ENCODE measurements at regions not wholly inside any gene's neighbourhood (a gene's known extent, or its start where the extent isn't known, plus 50 kb on each side); places are given as distances from the start of the nearest gene placed in this dataset.

GRCh38 chr2:40037303-40037702 lies 258.2 kb upstream of the THUMPD2 start:
- no peak overlapping the region for H3K9ac ChIP-seq (replicated peaks in 1 of 4; ENCODE audit: extremely low read depth in 1 of 4, low read depth in 3 of 4, low read length in 3 of 4)
- no peak overlapping the region for H3K4me2 ChIP-seq (ENCODE audit: insufficient read depth in 1 of 2, low read depth in 2 of 2, low read length in 2 of 2)
- H3K23me2 ChIP-seq (ENCODE audit: low read depth, low read length), result no peaks in the 10 kb centered on the region
- H2BK20ac ChIP-seq (ENCODE audit: low read length), result no peak overlapping the region
- ChIA-PET POLR2A (ENCODE audit: partially characterized antibody) (no interaction called here), CTCF (ENCODE audit: partially characterized antibody) (no interaction called here)
- no peak overlapping the region for H3K4me3 ChIP-seq (ENCODE audit: extremely low read depth in 1 of 4, insufficient read depth in 2 of 4, low read depth in 3 of 4, low read length in 4 of 4)
- no peaks in the 10 kb centered on the region for H4K20me1 ChIP-seq (replicated peaks in 1 of 2; ENCODE audit: control insufficient read depth in 1 of 2, insufficient read depth in 2 of 2, low read length in 2 of 2)
- H3K79me2 ChIP-seq (ENCODE audit: control insufficient read depth in 1 of 2, insufficient read depth in 2 of 2, low read length in 2 of 2), result no peaks in the 10 kb centered on the region
- H2AFZ ChIP-seq (ENCODE audit: low read length), result peak overlapping the region; percentile 44; the same call in 1 of the 2 replicates
- H3K27ac ChIP-seq (ENCODE audit: low read depth, low read length), result no peak overlapping the region
- DNase-seq (ENCODE audit: low read depth in 1 of 2, low spot score in 2 of 2) (no peak), FAIRE-seq (no peak)
- 77% methylated on average over 7 of the region's 7 CpGs; no CpG with 5 or more reads in 1 of the 2 experiments for WGBS, 2 experiments (ENCODE audit: extremely low coverage in 1 of 2, insufficient coverage in 1 of 2, insufficient read length in 1 of 2, insufficient replicate concordance in 2 of 2, low coverage in 1 of 2, low lambda C conversion rate in 2 of 2, missing lambda C conversion rate in 1 of 2)
- H2BK15ac ChIP-seq (ENCODE audit: low read length), result no peak overlapping the region
- no peak overlapping the region for H2BK12ac ChIP-seq (ENCODE audit: low read depth, low read length)
- H3K27me3 ChIP-seq (replicated peaks in 1 of 4; ENCODE audit: control insufficient read depth in 3 of 4, extremely low read depth in 1 of 4, insufficient read depth in 3 of 4, low read length in 3 of 4), result no peaks in the 10 kb centered on the region
- no peak overlapping the region for H3K18ac ChIP-seq (ENCODE audit: extremely low read depth, low read length)
- no peak overlapping the region for H3K14ac ChIP-seq (ENCODE audit: insufficient read length)
- no peak overlapping the region for H2BK5ac ChIP-seq (ENCODE audit: low read depth, low read length)
- H3K9me3 ChIP-seq (ENCODE audit: insufficient read depth in 2 of 2, low read depth in 1 of 2, low read length in 1 of 2), result peaks cover 4 to 5% of the 10 kb centered on the region in 2 experiments
- H2BK120ac ChIP-seq (replicated peaks; ENCODE audit: low read depth, low read length), result no peak overlapping the region
- H3K4ac ChIP-seq (replicated peaks; ENCODE audit: insufficient read length, low read depth, low read length), result no peak overlapping the region
- no peak overlapping the region for H4K8ac ChIP-seq (ENCODE audit: extremely low read depth, insufficient read depth, low read length)
- H4K91ac ChIP-seq (replicated peaks; ENCODE audit: insufficient read length, low read length), result no peak overlapping the region
- H3K36me3 ChIP-seq (ENCODE audit: control insufficient read depth in 2 of 4, insufficient read depth in 4 of 4, low read length in 3 of 4), result no peaks in the 10 kb centered on the region
- no peak overlapping the region for H2AK5ac ChIP-seq (ENCODE audit: low read depth, low read length)
- H3K23ac ChIP-seq (ENCODE audit: insufficient read length), result no peak overlapping the region
- H4K5ac ChIP-seq (ENCODE audit: insufficient read length, low read depth, low read length), result no peak overlapping the region
- no peaks in the 10 kb centered on the region for H3K4me1 ChIP-seq (replicated peaks in 1 of 4; ENCODE audit: control insufficient read depth in 3 of 4, insufficient read depth in 4 of 4, low read length in 3 of 4)
- no peak overlapping the region for H3K56ac ChIP-seq (replicated peaks; ENCODE audit: insufficient read length, low read depth, low read length)
- no peaks in the 10 kb centered on the region for H3K79me1 ChIP-seq (ENCODE audit: low read depth, low read length)
- no peak for TF ChIP-seq BCL11A (IDR thresholded peaks at IDR 0.05; ENCODE audit: low read depth in 2 of 2, low read length in 2 of 2)

All from H1 (cell line).